GM23338 (cell line): ENCODE measurements at regions not wholly inside any gene's neighbourhood (a gene's known extent, or its start where the extent isn't known, plus 50 kb on each side); places are given as distances from the start of the nearest gene placed in this dataset.
"Not testable (repeated sequence)": the region's sequence is repeated elsewhere in the genome, so short reads cannot be mapped to it uniquely, and the experiment has no call there.

ENCODE experiments used
- ATAC-seq: fragments of 200-7000 bp; cut with Tn5 transposase; 3 replicates; pipeline ENCODE4 v1.9.1; 2020
- DNase-seq: peaks from one replicate; pipeline ENCODE4 v3.0.0-alpha.2; 2015; ENCODE audit warnings: low spot score
- H2AFZ ChIP-seq: fragments of 200-600 bp; sonication (generic); 2 replicates; pipeline ENCODE4 v1.8.0; 2016; ENCODE audit warnings: antibody characterized with exemption, mild to moderate bottlenecking, moderate library complexity
- H3F3A ChIP-seq: fragments of 200-600 bp; sonication (generic); replicated peaks from 2 replicates; pipeline ENCODE4 v1.8.0; 2017; ENCODE audit warnings: antibody characterized with exemption, mixed run types, low read depth
- H3K27ac ChIP-seq: fragments of 200-600 bp; sonication (generic); 2 replicates; pipeline ENCODE4 v1.6.1; 2016; ENCODE audit warnings: low read depth
- H3K27me3 ChIP-seq: fragments of 200-600 bp; sonication (generic); 2 replicates; pipeline ENCODE4 v1.8.0; 2016; ENCODE audit warnings: mild to moderate bottlenecking, mixed run types, moderate library complexity; ENCODE audit not compliant: insufficient read depth
- H3K36me3 ChIP-seq: fragments of 200-600 bp; sonication (generic); 2 replicates; pipeline ENCODE4 v1.8.0; 2016; ENCODE audit warnings: mild to moderate bottlenecking; ENCODE audit not compliant: insufficient read depth
- H3K4me1 ChIP-seq: fragments of 200-600 bp; sonication (generic); 2 replicates; pipeline ENCODE4 v1.8.0; 2016; ENCODE audit warnings: mild to moderate bottlenecking, moderate library complexity; ENCODE audit not compliant: insufficient read depth
- H3K4me2 ChIP-seq: fragments of 200-600 bp; sonication (generic); 2 replicates; pipeline ENCODE4 v1.7.1; 2017; ENCODE audit warnings: mixed run types
- H3K4me3 ChIP-seq: fragments of 200-600 bp; sonication (generic); 2 replicates; pipeline ENCODE4 v1.6.1; 2016; ENCODE audit warnings: mixed run types
- H3K79me2 ChIP-seq: fragments of 200-600 bp; sonication (generic); replicated peaks from 2 replicates; pipeline ENCODE4 v1.8.0; 2017; ENCODE audit warnings: mild to moderate bottlenecking; ENCODE audit not compliant: insufficient read depth
- H3K9me2 ChIP-seq: fragments of 200-600 bp; sonication (generic); 2 replicates; pipeline ENCODE4 v1.8.0; 2017; ENCODE audit not compliant: insufficient read depth
- H4K20me1 ChIP-seq: fragments of 200-600 bp; sonication (generic); replicated peaks from 2 replicates; pipeline ENCODE4 v1.8.0; 2017; ENCODE audit warnings: mild to moderate bottlenecking; ENCODE audit not compliant: insufficient read depth
- H3K27ac Mint-ChIP-seq: 2 replicates; pipeline ENCODE4 v1.8.0; 2020; ENCODE audit warnings: inconsistent platforms, mild to moderate bottlenecking, moderate library complexity, mixed read lengths
- H3K27me3 Mint-ChIP-seq: 3 replicates; pipeline ENCODE4 v1.8.0; 2022; ENCODE audit warnings: low read depth, mild to moderate bottlenecking, moderate library complexity, mixed read lengths, inconsistent platforms; ENCODE audit not compliant: insufficient read depth, poor library complexity
- H3K36me3 Mint-ChIP-seq: 3 replicates; pipeline ENCODE4 v1.8.0; 2021; ENCODE audit warnings: low read depth, mild to moderate bottlenecking, inconsistent platforms, moderate library complexity, mixed read lengths
- H3K4me1 Mint-ChIP-seq: 3 replicates; pipeline ENCODE4 v1.8.0; 2020; ENCODE audit warnings: mild to moderate bottlenecking, inconsistent platforms, mixed read lengths
- H3K4me3 Mint-ChIP-seq: 3 replicates; pipeline ENCODE4 v1.8.0; 2021; ENCODE audit warnings: moderate library complexity, mild to moderate bottlenecking, inconsistent platforms, mixed read lengths
- H3K9me3 Mint-ChIP-seq: 3 replicates; pipeline ENCODE4 v1.8.0; 2020; ENCODE audit warnings: moderate library complexity, mild to moderate bottlenecking, inconsistent platforms, mixed read lengths
- CREB1 ChIP-seq: fragments of 250-450 bp; sonication (Bioruptor Pico); IDR thresholded peaks from 2 replicates; pipeline ENCODE4 v1.5.0; 2020; ENCODE audit warnings: low read depth, mild to moderate bottlenecking, moderate library complexity
- CTCF ChIP-seq, 2 experiments: fragments of 200-600 bp in 1 of 2; sonication (generic) in 1 of 2; conservative IDR thresholded peaks; 2 replicates each; pipeline versions ENCODE4 v1.5.1 to v1.6.1; 2016 to 2017; ENCODE audit warnings: antibody characterized with exemption in 2 of 2, low read depth in 2 of 2, mild to moderate bottlenecking in 2 of 2, moderate library complexity in 1 of 2
- ETS1 ChIP-seq: IDR thresholded peaks from 2 replicates; pipeline ENCODE4 v1.6.1; 2016; ENCODE audit warnings: antibody characterized with exemption
- EZH2 ChIP-seq: fragments of 200-600 bp; sonication (generic); IDR thresholded peaks from one replicate; pipeline ENCODE4 v1.8.0; 2017; ENCODE audit warnings: antibody characterized with exemption, mild to moderate bottlenecking, low read depth; ENCODE audit not compliant: unreplicated experiment
- EZH2phosphoT487 ChIP-seq: fragments of 200-600 bp; sonication (generic); IDR thresholded peaks from one replicate; pipeline ENCODE4 v1.8.1; 2018; ENCODE audit warnings: antibody characterized with exemption; ENCODE audit not compliant: unreplicated experiment
- NANOG ChIP-seq: IDR thresholded peaks from 2 replicates; pipeline ENCODE4 v1.6.1; 2016; ENCODE audit warnings: antibody characterized with exemption, borderline replicate concordance
- REST ChIP-seq: IDR thresholded peaks from one replicate; pipeline ENCODE4 v1.6.1; 2018; ENCODE audit warnings: antibody characterized with exemption; ENCODE audit not compliant: unreplicated experiment
- ZNF114 ChIP-seq: fragments of 250-450 bp; sonication (Bioruptor Pico); IDR thresholded peaks from 2 replicates; pipeline ENCODE4 v1.5.0; 2020; ENCODE audit warnings: mild to moderate bottlenecking, moderate library complexity
- ZNF331 ChIP-seq: fragments of 250-450 bp; sonication (Bioruptor Pico); IDR thresholded peaks from 2 replicates; pipeline ENCODE4 v1.5.0; 2020; ENCODE audit warnings: low read depth, mild to moderate bottlenecking, moderate library complexity
- ZNF462 ChIP-seq: fragments of 250-450 bp; sonication (Bioruptor Pico); IDR thresholded peaks from 2 replicates; pipeline ENCODE4 v1.5.0; 2020; ENCODE audit warnings: mild to moderate bottlenecking, moderate library complexity

DNA sequence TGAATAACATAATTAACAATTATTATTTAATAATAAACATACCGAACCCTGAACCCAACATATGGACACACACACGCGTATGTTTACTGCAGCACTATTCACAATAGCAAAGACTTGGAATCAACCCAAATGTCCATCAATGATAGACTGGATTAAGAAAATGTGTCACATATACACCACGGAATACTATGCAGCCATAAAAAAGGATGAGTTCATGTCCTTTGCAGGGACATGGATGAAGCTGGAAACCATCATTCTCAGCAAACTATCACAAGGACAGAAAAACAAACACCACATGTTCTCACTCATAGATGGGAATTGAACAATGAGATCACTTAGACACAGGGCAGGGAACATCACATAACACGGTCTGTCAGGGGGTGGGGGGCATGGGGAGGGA is 333.5 kb downstream of the KIF20B start:
- not testable (repeated sequence) for H3K36me3 Mint-ChIP-seq, H3K27ac ChIP-seq, H3K4me1 Mint-ChIP-seq, H3K27me3 ChIP-seq, H3K9me2 ChIP-seq, H3K4me1 ChIP-seq, H3K27me3 Mint-ChIP-seq, H4K20me1 ChIP-seq, H3K27ac Mint-ChIP-seq, H3F3A ChIP-seq, H3K4me3 Mint-ChIP-seq, H3K4me3 ChIP-seq, DNase-seq, H2AFZ ChIP-seq, H3K79me2 ChIP-seq, H3K36me3 ChIP-seq, H3K4me2 ChIP-seq, H3K9me3 Mint-ChIP-seq, ATAC-seq

DNA sequence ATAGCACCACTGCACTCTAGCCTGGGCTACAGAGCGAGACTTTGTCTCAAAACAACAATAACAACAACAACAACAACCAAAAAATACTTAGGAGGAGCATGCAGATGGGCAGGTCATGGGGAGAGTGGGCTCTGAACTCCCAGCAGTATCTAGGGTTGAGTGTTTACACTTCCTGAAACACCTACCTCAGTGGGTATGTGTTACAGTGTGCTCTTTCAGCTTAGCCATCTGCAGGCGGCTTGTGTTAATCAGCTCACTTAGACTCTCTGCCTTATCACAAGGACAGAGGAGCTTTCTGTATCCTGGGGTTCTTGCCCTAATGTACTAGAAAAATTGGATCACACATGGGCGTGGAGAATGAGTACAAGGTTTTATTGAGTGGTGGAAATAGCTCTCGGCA is 340.2 kb downstream of the KIF20B start:
- H3K4me1 Mint-ChIP-seq, result no peaks in the 10 kb centered on the region
- no peaks in the 10 kb centered on the region for H3K9me3 Mint-ChIP-seq
- no peaks in the 10 kb centered on the region for H3K36me3 Mint-ChIP-seq
- no peak for TF ChIP-seq EZH2
- TF ChIP-seq CTCF (conservative IDR thresholded peaks at IDR 0.05; ENCODE audit: low read depth in 2 of 2), result no peak
- no peak for TF ChIP-seq REST
- no peak for TF ChIP-seq CREB1 (CRISPR knock-in tag)
- no peak for TF ChIP-seq ZNF462 (CRISPR knock-in tag)
- no peak for TF ChIP-seq NANOG
- no peak for TF ChIP-seq ZNF114 (CRISPR knock-in tag)
- TF ChIP-seq ZNF331, result no peak
- no peak for TF ChIP-seq EZH2phosphoT487
- TF ChIP-seq ETS1, result no peak

More for the DNA sequence above, 340.2 kb downstream of the KIF20B start:
- Mint-ChIP-seq H3K27ac (no peak overlapping the region), H3K4me3 (no peak overlapping the region), H3K27me3 (peaks cover 4% of the 10 kb centered on the region)
- Histone ChIP-seq H3K36me3 (no peaks in the 10 kb centered on the region), H3F3A (no peaks in the 10 kb centered on the region), H3K79me2 (no peaks in the 10 kb centered on the region), H3K4me3 (no peak overlapping the region), H3K27ac (no peak overlapping the region), H2AFZ (no peak overlapping the region), H3K9me2 (0 out of 2 replicates have a peak, but pooled peaks cover 3% of the 10 kb centered on the region), H3K27me3 (no peaks in the 10 kb centered on the region), H3K4me2 (no peak overlapping the region), H3K4me1 (no peaks in the 10 kb centered on the region), H4K20me1 (no peaks in the 10 kb centered on the region)
- no peak for ATAC-seq
- no peak for DNase-seq
